ENCODE measurements at regions not wholly inside any gene's neighbourhood (a gene's known extent, or its start where the extent isn't known, plus 50 kb on each side); places are given as distances from the start of the nearest gene placed in this dataset.

DNA sequence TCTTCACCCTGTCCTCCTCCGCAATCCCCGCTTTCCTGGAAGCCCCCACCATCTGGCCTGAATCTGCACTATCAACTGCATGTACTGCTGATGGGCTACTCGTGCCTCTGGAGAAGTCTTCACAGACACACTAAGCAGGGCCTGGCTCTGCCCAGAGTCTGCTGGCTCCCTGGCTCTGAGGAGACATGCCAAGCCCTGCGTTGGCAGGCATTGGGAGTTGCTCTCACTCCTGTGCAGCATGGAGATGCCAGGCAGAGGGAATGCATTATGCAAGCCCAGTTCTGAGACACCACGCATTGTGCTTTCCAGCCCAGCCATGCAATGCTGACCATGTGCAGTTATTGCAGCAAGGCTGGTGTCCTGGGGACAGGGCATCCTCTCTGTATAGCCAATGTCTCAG, 314.6 kb downstream of the CXCL12 start:
- Mint-ChIP-seq H3K4me1 (no peaks in the 10 kb centered on the region), H3K4me3 (no peak overlapping the region), H3K36me3 (no peaks in the 10 kb centered on the region), H3K9me3 (no peaks in the 10 kb centered on the region), H3K27me3 (ENCODE audit: low read depth in 2 of 2) (peaks cover 10 to 28% of the 10 kb centered on the region in 2 donors), H3K27ac (no peak overlapping the region)
- ATAC-seq (no peak), DNase-seq (no peak)
- H3K9me3 ChIP-seq (ENCODE audit: control insufficient read depth, insufficient read depth, low read length): no peaks in the 10 kb centered on the region
- TF ChIP-seq CTCF (IDR thresholded peaks at IDR 0.05): no peak
- no peak overlapping the region for H3K27ac ChIP-seq (ENCODE audit: low read length)
- H3K4me3 ChIP-seq (ENCODE audit: low read length): no peak overlapping the region
- 85% methylated on average over 5 of the region's 5 CpGs for WGBS (ENCODE audit: insufficient coverage)
- no peaks in the 10 kb centered on the region for H3K36me3 ChIP-seq (ENCODE audit: control insufficient read depth, insufficient read depth, low read length)
- intact Hi-C loops (cut with micrococcal nuclease): no loop called here
- H3K27me3 ChIP-seq (ENCODE audit: control insufficient read depth, insufficient read depth, low read length): no peaks in the 10 kb centered on the region
- no peaks in the 10 kb centered on the region for H3K4me1 ChIP-seq (ENCODE audit: control insufficient read depth, insufficient read depth, low read length)

DNA sequence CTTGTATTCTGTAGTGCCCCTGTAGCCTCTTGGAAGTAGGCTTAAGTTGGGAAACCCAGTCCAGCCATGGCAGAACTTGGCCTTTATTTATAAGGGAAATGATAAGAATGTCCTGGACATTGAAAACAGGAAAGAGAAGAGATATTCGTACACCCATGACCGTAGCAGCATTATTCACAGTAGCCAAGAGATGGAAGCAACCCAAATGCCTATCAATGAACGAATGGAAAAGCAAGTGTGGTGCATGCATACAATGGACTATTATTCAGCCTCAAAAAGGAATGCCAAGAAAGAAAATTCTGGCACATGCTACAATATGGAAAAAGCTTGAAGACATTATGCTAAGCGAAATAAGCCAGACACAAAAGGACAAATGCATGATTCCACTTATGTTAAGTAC, 315.3 kb downstream of the CXCL12 start:
- no peaks in the 10 kb centered on the region for H3K9me3 Mint-ChIP-seq
- H3K27me3 Mint-ChIP-seq (ENCODE audit: low read depth in 2 of 2): peaks cover 10 to 21% of the 10 kb centered on the region in 2 donors
- no peak for DNase-seq
- no peak overlapping the region for H3K27ac Mint-ChIP-seq
- H3K4me3 Mint-ChIP-seq: no peak overlapping the region
- no peaks in the 10 kb centered on the region for H3K36me3 Mint-ChIP-seq
- TF ChIP-seq CTCF (IDR thresholded peaks at IDR 0.05): no peak
- Histone ChIP-seq H3K4me3 (ENCODE audit: low read length) (no peak overlapping the region), H3K36me3 (ENCODE audit: control insufficient read depth, insufficient read depth, low read length) (no peaks in the 10 kb centered on the region), H3K27me3 (ENCODE audit: control insufficient read depth, insufficient read depth, low read length) (no peaks in the 10 kb centered on the region), H3K9me3 (ENCODE audit: control insufficient read depth, insufficient read depth, low read length) (no peaks in the 10 kb centered on the region), H3K27ac (ENCODE audit: low read length) (no peak overlapping the region), H3K4me1 (ENCODE audit: control insufficient read depth, insufficient read depth, low read length) (no peaks in the 10 kb centered on the region)
- intact Hi-C loops (cut with micrococcal nuclease): no loop called here
- no peaks in the 10 kb centered on the region for H3K4me1 Mint-ChIP-seq
- ATAC-seq: no peak
- WGBS (ENCODE audit: insufficient coverage): 88% methylated on average over 4 of the region's 4 CpGs

GRCh38 chr10:44068716-44069482, 316.0 kb downstream of the CXCL12 start:
- Histone ChIP-seq H3K4me3 (ENCODE audit: low read length) (no peak overlapping the region), H3K27ac (ENCODE audit: low read length) (no peak overlapping the region), H3K27me3 (ENCODE audit: control insufficient read depth, insufficient read depth, low read length) (no peaks in the 10 kb centered on the region), H3K4me1 (ENCODE audit: control insufficient read depth, insufficient read depth, low read length) (no peaks in the 10 kb centered on the region), H3K9me3 (ENCODE audit: control insufficient read depth, insufficient read depth, low read length) (no peaks in the 10 kb centered on the region), H3K36me3 (ENCODE audit: control insufficient read depth, insufficient read depth, low read length) (no peaks in the 10 kb centered on the region)
- H3K4me1 Mint-ChIP-seq: no peaks in the 10 kb centered on the region
- H3K27me3 Mint-ChIP-seq (ENCODE audit: low read depth in 2 of 2): peaks cover 13 to 20% of the 10 kb centered on the region in 2 donors
- ATAC-seq: no peak
- intact Hi-C loops (cut with micrococcal nuclease): no loop called here
- WGBS (ENCODE audit: insufficient coverage): 88% methylated on average over 8 of the region's 10 CpGs
- no peaks in the 10 kb centered on the region for H3K9me3 Mint-ChIP-seq
- no peak overlapping the region for H3K27ac Mint-ChIP-seq
- no peak for TF ChIP-seq CTCF (IDR thresholded peaks at IDR 0.05)
- no peak overlapping the region for H3K4me3 Mint-ChIP-seq
- no peak for DNase-seq
- no peaks in the 10 kb centered on the region for H3K36me3 Mint-ChIP-seq

- WGBS (ENCODE audit: insufficient coverage): 95% methylated on average over 2 of the region's 2 CpGs
- H3K4me3 Mint-ChIP-seq: no peak overlapping the region
- Histone ChIP-seq H3K4me1 (ENCODE audit: control insufficient read depth, insufficient read depth, low read length) (no peaks in the 10 kb centered on the region), H3K9me3 (ENCODE audit: control insufficient read depth, insufficient read depth, low read length) (no peaks in the 10 kb centered on the region), H3K4me3 (ENCODE audit: low read length) (no peak overlapping the region), H3K27ac (ENCODE audit: low read length) (no peak overlapping the region), H3K27me3 (ENCODE audit: control insufficient read depth, insufficient read depth, low read length) (no peaks in the 10 kb centered on the region), H3K36me3 (ENCODE audit: control insufficient read depth, insufficient read depth, low read length) (no peaks in the 10 kb centered on the region)
- TF ChIP-seq CTCF (IDR thresholded peaks at IDR 0.05): no peak
- H3K4me1 Mint-ChIP-seq: no peaks in the 10 kb centered on the region
- no peaks in the 10 kb centered on the region for H3K9me3 Mint-ChIP-seq
- intact Hi-C loops (cut with micrococcal nuclease): no loop called here
- H3K27me3 Mint-ChIP-seq (ENCODE audit: low read depth in 2 of 2): peaks cover 6 to 10% of the 10 kb centered on the region in 2 donors
- DNase-seq: no peak
- H3K27ac Mint-ChIP-seq: no peak overlapping the region
- H3K36me3 Mint-ChIP-seq: no peaks in the 10 kb centered on the region
- no peak for ATAC-seq
These were observed 317.5 kb downstream of the CXCL12 start for GRCh38 chr10:44067432-44067831.
